Left forelimb (tissue), 1 donor: ENCODE measurements at regions not wholly inside any gene's neighbourhood (a gene's known extent, or its start where the extent isn't known, plus 50 kb on each side); places are given as distances from the start of the nearest gene placed in this dataset.
"Not testable (repeated sequence)": the region's sequence is repeated elsewhere in the genome, so short reads cannot be mapped to it uniquely, and the experiment has no call there.

Experiments used
- DNase-seq: peaks from one replicate; pipeline ENCODE4 v3.0.0-alpha.2; 2018; ENCODE audit warnings: low spot score

DNA sequence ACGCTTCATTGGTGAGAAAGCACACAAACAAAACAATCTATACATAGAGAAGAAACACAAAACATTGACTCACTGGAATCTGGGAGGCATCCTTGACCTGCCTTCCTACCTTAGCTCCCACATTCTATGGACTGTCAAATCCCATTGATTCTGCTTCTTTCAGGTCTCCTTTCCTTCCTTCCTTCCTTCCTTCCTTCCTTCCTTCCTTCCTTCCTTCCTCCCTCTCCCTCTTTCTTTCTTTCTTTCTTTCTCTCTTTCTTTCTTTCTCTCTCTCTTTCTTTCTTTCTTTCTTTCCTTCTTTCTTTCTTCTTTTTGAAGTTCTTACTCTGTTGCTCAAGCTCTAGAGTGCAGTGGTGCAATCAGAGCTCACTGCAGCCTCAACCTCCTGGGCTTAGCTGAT is 108.0 kb upstream of the SGK1 start:
- DNase-seq, result not testable (repeated sequence)

- DNase-seq, result no peak
Measured at GRCh38 chr6:134425513-134425912, 107.6 kb upstream of the SGK1 start.

- no peak for DNase-seq
Measured at GRCh38 chr6:134424798-134425170, 106.9 kb upstream of the SGK1 start.

DNA sequence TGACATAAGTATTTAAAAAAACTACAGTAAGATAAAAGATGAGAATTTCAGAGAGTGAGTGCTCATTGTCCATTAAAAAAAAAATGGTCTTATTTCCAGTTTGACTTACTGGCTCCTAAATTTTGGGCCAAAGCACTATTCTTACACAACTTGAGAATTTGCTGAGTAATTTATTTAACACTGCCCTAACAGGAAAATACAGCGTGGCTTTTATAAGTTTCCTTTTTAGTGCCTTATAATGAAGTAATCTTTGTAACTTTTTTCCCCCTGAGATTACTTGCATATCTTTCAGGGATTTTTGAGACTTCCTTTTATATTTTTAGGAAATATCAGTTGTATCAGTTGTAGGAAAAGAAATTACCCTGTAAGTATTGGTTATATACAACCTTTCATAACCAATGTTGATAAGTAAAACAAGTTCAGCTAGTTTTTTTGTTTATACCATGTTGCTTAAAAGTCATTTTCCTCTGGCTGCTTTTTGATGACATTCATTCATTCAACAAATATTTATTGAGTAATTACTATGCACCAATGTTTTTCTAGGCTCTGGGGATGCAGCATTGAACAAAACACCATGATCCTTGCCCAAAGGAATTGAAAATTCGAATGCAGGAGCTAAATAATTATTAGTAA is 106.4 kb upstream of the SGK1 start:
- DNase-seq, result no peak

DNA sequence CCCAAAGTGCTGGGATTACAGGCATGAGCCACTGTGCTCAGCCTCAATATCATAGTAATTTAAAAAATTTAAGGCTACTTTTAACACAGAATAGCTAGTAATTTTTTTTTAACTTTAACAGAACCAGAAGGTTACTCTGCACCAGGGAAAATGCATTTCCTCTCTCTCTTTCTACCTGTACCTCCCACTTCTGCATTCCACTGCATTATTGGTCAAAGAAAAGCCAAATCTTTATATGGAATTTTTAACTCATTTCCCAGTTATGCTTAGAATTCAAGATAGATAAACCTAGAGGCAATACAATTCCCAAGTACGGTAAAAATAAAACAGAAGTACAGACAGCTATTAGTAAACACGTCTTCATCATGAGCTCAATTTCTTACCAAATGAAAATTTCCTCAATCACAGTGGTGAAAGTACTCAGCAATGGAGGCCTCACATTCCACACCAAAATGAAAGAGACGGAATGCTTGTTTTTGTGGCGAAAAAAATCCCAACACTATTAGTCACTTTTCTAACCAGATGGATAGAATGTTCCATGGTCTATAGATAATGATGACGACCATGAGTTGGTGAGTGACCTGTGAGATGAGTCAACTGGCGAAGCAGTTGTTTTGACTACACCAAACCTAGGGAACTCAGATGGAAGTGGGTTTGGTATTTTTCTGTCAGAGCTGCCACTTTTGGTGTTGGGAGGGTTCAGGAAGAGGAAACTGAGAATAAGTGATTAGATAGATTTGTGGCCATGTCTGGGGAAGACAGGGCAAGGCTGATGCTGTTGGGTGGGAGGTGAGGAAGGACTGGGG is 104.7 kb upstream of the SGK1 start:
- DNase-seq, result no peak

GRCh38 chr6:134421501-134421900 is 103.6 kb upstream of the SGK1 start:
- no peak for DNase-seq

- no peak for DNase-seq
Measured at GRCh38 chr6:134420614-134421181, 102.8 kb upstream of the SGK1 start.

GRCh38 chr6:134419716-134420115 is 101.8 kb upstream of the SGK1 start:
- no peak for DNase-seq

- no peak for DNase-seq
Measured at GRCh38 chr6:134416418-134417154, 98.7 kb upstream of the SGK1 start.

GRCh38 chr6:134415656-134416055 is 97.7 kb upstream of the SGK1 start:
- DNase-seq, result no peak

- no peak for DNase-seq
Measured at GRCh38 chr6:134415194-134415593, 97.3 kb upstream of the SGK1 start.

- no peak for DNase-seq
Measured at GRCh38 chr6:134414793-134415192, 96.9 kb upstream of the SGK1 start.

GRCh38 chr6:134413241-134413643 is 95.3 kb upstream of the SGK1 start:
- DNase-seq, result no peak

GRCh38 chr6:134410541-134410940 is 92.6 kb upstream of the SGK1 start:
- no peak for DNase-seq

DNA sequence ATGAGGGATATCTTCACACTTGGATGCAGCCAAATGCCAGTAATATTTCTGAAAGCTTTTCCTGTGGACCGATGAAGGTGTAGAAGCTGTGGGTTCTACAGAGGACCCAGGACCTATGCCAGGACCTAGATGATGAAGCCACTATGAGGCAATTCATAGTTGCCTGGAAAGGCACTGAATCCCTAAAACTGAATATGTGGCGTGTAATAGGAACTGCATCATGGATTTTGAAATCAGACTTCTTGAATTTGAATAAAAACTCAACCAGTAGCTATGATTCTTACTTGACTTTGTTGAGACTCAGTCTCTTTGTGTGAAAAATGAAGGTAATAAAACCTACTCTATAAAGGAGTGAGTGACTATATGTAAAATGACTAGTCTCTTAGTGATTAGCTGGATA is 89.9 kb upstream of the SGK1 start:
- DNase-seq, result no peak

GRCh38 chr6:134406311-134406710 is 88.4 kb upstream of the SGK1 start:
- DNase-seq, result no peak

- no peak for DNase-seq
Measured at GRCh38 chr6:134405386-134406087, 87.6 kb upstream of the SGK1 start.

GRCh38 chr6:134403312-134403711 is 85.4 kb upstream of the SGK1 start:
- not testable (repeated sequence) for DNase-seq

- no peak for DNase-seq
Measured at GRCh38 chr6:134402372-134402984, 84.6 kb upstream of the SGK1 start.

DNA sequence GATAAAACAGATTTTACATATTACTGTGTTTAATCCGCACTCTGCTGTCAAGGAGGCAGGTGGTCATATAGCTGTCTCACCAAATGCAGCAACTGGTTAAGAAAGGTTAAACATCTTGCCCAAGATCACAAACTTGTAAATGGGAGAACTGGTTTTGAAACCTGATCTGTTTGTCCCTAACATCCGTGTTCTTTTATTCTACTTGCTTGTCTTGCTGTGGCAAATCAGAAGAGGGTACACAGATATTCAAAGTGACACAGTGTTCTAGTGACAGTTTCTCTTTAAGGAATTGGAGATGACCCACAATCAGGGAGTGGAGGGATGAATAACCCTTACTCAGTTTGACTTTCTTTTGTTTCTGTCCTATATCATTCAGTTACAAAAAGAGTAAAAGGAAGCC is 83.0 kb upstream of the SGK1 start:
- DNase-seq, result no peak

DNA sequence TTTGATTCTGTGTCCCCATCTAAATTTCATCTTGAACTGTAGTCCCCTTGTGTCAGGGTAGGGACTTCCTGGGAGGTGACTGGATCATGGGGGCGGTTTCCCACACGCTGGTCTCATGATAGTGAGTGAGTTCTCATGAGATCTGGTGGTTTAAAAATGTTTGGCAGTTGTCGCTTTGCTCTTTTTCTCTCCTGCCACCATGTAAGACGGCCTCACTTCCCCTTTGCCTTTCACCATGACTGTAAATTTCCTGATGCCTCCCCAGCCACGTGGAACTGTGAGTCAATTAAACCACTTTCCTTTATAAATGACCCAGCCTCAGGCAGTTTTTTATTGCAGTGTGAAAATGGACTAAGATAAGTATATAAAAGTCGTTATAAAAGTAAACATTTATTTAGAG is 80.5 kb upstream of the SGK1 start:
- no peak for DNase-seq

DNA sequence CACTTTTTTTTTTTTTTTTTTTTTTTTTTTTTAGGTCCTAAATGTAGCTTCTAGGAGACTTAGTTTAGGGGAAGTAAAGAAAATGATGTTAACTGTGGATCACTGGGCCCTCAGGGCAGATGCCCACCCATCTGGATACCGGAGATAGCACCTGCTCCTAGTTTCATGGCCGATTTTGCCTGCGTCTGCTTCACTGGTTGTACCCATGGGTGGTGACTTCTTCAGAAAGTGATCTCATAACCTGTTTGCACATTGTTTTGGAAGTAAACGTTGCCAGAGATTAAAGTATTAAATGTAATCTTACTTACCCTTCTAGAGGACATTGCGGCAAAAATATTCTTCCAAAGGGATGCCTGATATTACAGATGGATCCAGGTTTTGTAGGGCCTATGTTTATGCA is 79.8 kb upstream of the SGK1 start:
- no peak for DNase-seq
